H9 (cell line): ENCODE measurements at regions not wholly inside any gene's neighbourhood (a gene's known extent, or its start where the extent isn't known, plus 50 kb on each side); places are given as distances from the start of the nearest gene placed in this dataset.
"Not testable (repeated sequence)": the region's sequence is repeated elsewhere in the genome, so short reads cannot be mapped to it uniquely, and the experiment has no call there.

Experiments used
- DNase-seq: peaks from one replicate; pipeline ENCODE4 v3.0.0-alpha.2; 2017
- H2AFZ ChIP-seq: one replicate; pipeline ENCODE4 v1.6.1; 2013; ENCODE audit warnings: mild to moderate bottlenecking, low read length, control low read depth, moderate library complexity
- H2AK5ac ChIP-seq: 2 replicates; pipeline ENCODE4 v1.6.1; 2013; ENCODE audit warnings: low read length, control low read depth, mixed read lengths; ENCODE audit not compliant: insufficient read length
- H2BK120ac ChIP-seq: one replicate; pipeline ENCODE4 v1.6.1; 2013; ENCODE audit warnings: low read depth, mild to moderate bottlenecking, low read length, control low read depth, inconsistent platforms; ENCODE audit not compliant: poor library complexity, severe bottlenecking
- H2BK12ac ChIP-seq: 2 replicates; pipeline ENCODE4 v1.6.1; 2013; ENCODE audit warnings: low read length, control low read depth, mixed read lengths, low read depth; ENCODE audit not compliant: insufficient read length
- H2BK15ac ChIP-seq: 2 replicates; pipeline ENCODE4 v1.6.1; 2013; ENCODE audit warnings: low read depth, low read length, control low read depth
- H2BK20ac ChIP-seq: one replicate; pipeline ENCODE4 v1.6.1; 2013; ENCODE audit warnings: low read depth, mild to moderate bottlenecking, low read length, control low read depth, inconsistent platforms; ENCODE audit not compliant: poor library complexity, severe bottlenecking
- H2BK5ac ChIP-seq: 2 replicates; pipeline ENCODE4 v1.6.1; 2013; ENCODE audit warnings: low read length, control low read depth, mixed read lengths; ENCODE audit not compliant: insufficient read length
- H3K14ac ChIP-seq: 2 replicates; pipeline ENCODE4 v1.6.1; 2013; ENCODE audit warnings: low read length, control low read depth; ENCODE audit not compliant: insufficient read depth
- H3K18ac ChIP-seq: 2 replicates; pipeline ENCODE4 v1.6.1; 2013; ENCODE audit warnings: low read depth, mild to moderate bottlenecking, mixed read lengths, low read length, control low read depth; ENCODE audit not compliant: insufficient read length
- H3K23ac ChIP-seq: 2 replicates; pipeline ENCODE4 v1.6.1; 2013; ENCODE audit warnings: low read length, control low read depth, mixed read lengths, low read depth; ENCODE audit not compliant: insufficient read length
- H3K23me2 ChIP-seq: 2 replicates; pipeline ENCODE4 v1.6.1; 2013; ENCODE audit warnings: low read depth, mild to moderate bottlenecking, mixed read lengths, low read length, control low read depth; ENCODE audit not compliant: insufficient read length, poor library complexity, severe bottlenecking
- H3K27ac ChIP-seq: 2 replicates; pipeline ENCODE4 v1.5.1; 2013; ENCODE audit warnings: low read length, control low read depth, mixed read lengths, low read depth; ENCODE audit not compliant: insufficient read length
- H3K27me3 ChIP-seq: 2 replicates; pipeline ENCODE4 v1.6.1; 2013; ENCODE audit warnings: low read length, control low read depth, inconsistent platforms; ENCODE audit not compliant: insufficient read depth
- H3K4ac ChIP-seq: 2 replicates; pipeline ENCODE4 v1.6.1; 2013; ENCODE audit warnings: low read depth, mild to moderate bottlenecking, control low read depth, inconsistent platforms, low read length, moderate library complexity
- H3K4me1 ChIP-seq: 2 replicates; pipeline ENCODE4 v1.6.1; 2013; ENCODE audit warnings: low read length, control low read depth, inconsistent platforms; ENCODE audit not compliant: insufficient read depth
- H3K4me2 ChIP-seq: 2 replicates; pipeline ENCODE4 v1.6.1; 2013; ENCODE audit warnings: low read length, control low read depth, mixed read lengths; ENCODE audit not compliant: insufficient read length, insufficient read depth
- H3K56ac ChIP-seq: 2 replicates; pipeline ENCODE4 v1.6.1; 2013; ENCODE audit warnings: low read depth, mild to moderate bottlenecking, mixed read lengths, low read length, control low read depth; ENCODE audit not compliant: insufficient read length
- H3K79me1 ChIP-seq: 2 replicates; pipeline ENCODE4 v1.6.1; 2013; ENCODE audit warnings: low read depth, mild to moderate bottlenecking, moderate library complexity, low read length, control low read depth, inconsistent platforms; ENCODE audit not compliant: insufficient read depth, poor library complexity, severe bottlenecking
- H3K79me2 ChIP-seq: 2 replicates; pipeline ENCODE4 v1.6.1; 2013; ENCODE audit warnings: low read length, control low read depth, inconsistent platforms; ENCODE audit not compliant: insufficient read depth
- H3K9ac ChIP-seq: 2 replicates; pipeline ENCODE4 v1.6.1; 2013; ENCODE audit warnings: low read length, control low read depth, mixed read lengths; ENCODE audit not compliant: insufficient read length; ENCODE audit errors: extremely low read depth
- H3K9me3 ChIP-seq: one replicate; pipeline ENCODE4 v1.6.1; 2013; ENCODE audit warnings: low read depth, low read length, inconsistent platforms; ENCODE audit not compliant: control insufficient read depth
- H3T11ph ChIP-seq: one replicate; pipeline ENCODE4 v1.6.1; 2013; ENCODE audit warnings: mild to moderate bottlenecking, low read length, control low read depth, inconsistent platforms
- H4K20me1 ChIP-seq: one replicate; pipeline ENCODE4 v1.6.1; 2013; ENCODE audit not compliant: control insufficient read depth, insufficient read length, insufficient read depth
- H4K5ac ChIP-seq: 2 replicates; pipeline ENCODE4 v1.6.1; 2013; ENCODE audit warnings: low read depth, mild to moderate bottlenecking, mixed read lengths, low read length, control low read depth; ENCODE audit not compliant: insufficient read length
- H4K8ac ChIP-seq: replicated peaks from 2 replicates; pipeline ENCODE4 v1.6.1; 2013; ENCODE audit warnings: low read length, control low read depth, mixed read lengths, low read depth; ENCODE audit not compliant: insufficient read length
- H4K91ac ChIP-seq: 2 replicates; pipeline ENCODE4 v1.6.1; 2013; ENCODE audit warnings: low read depth, mild to moderate bottlenecking, moderate library complexity, mixed read lengths, low read length, control low read depth; ENCODE audit not compliant: insufficient read length
- H3K27ac Mint-ChIP-seq, 3 experiments: 2 replicates in 2 of 3; 3 replicates in 1 of 3; pipeline ENCODE4 v1.8.0; 2020 to 2021; ENCODE audit warnings: mixed read lengths in 3 of 3, mild to moderate bottlenecking in 1 of 3, moderate library complexity in 1 of 3
- H3K27me3 Mint-ChIP-seq: 2 replicates; pipeline ENCODE4 v1.8.0; 2021; ENCODE audit warnings: low read depth, mild to moderate bottlenecking, moderate library complexity, mixed read lengths
- H3K36me3 Mint-ChIP-seq, 3 experiments: 2 replicates in 2 of 3; 3 replicates in 1 of 3; pipeline ENCODE4 v1.8.0; 2020 to 2021; ENCODE audit warnings: low read depth in 3 of 3, mixed read lengths in 3 of 3; ENCODE audit not compliant: insufficient read depth in 1 of 3
- H3K4me1 Mint-ChIP-seq, 2 experiments: 2 replicates each; pipeline ENCODE4 v1.8.0; 2020; ENCODE audit warnings: mixed read lengths in 2 of 2
- H3K4me3 Mint-ChIP-seq, 2 experiments: 2 replicates in 1 of 2; 3 replicates in 1 of 2; pipeline ENCODE4 v1.8.0; 2020 to 2021; ENCODE audit warnings: mild to moderate bottlenecking in 2 of 2, mixed read lengths in 2 of 2, moderate library complexity in 1 of 2
- H3K9me3 Mint-ChIP-seq, 2 experiments: 2 replicates in 1 of 2; 3 replicates in 1 of 2; pipeline ENCODE4 v1.8.0; 2020; ENCODE audit warnings: mild to moderate bottlenecking in 2 of 2, mixed read lengths in 2 of 2, moderate library complexity in 1 of 2
- WGBS: extraction: QIAGEN DNeasy Blood & Tissue Kit; methylation state at CpG from one replicate; pipeline ENCODE4 v1.1.7; 2013; ENCODE audit warnings: missing lambda C conversion rate, low lambda C conversion rate, mixed read lengths; ENCODE audit not compliant: insufficient read length; ENCODE audit errors: extremely low coverage; 5-methylcytosine and 5-hydroxymethylcytosine counted together
- TF ChIP-seq, protein P1 (sequence below): fragments of 200-600 bp; sonication (generic); conservative IDR thresholded peaks from 3 replicates; pipeline ENCODE4 v1.8.0; 2021; ENCODE audit warnings: antibody characterized with exemption, mild to moderate bottlenecking

DNA sequence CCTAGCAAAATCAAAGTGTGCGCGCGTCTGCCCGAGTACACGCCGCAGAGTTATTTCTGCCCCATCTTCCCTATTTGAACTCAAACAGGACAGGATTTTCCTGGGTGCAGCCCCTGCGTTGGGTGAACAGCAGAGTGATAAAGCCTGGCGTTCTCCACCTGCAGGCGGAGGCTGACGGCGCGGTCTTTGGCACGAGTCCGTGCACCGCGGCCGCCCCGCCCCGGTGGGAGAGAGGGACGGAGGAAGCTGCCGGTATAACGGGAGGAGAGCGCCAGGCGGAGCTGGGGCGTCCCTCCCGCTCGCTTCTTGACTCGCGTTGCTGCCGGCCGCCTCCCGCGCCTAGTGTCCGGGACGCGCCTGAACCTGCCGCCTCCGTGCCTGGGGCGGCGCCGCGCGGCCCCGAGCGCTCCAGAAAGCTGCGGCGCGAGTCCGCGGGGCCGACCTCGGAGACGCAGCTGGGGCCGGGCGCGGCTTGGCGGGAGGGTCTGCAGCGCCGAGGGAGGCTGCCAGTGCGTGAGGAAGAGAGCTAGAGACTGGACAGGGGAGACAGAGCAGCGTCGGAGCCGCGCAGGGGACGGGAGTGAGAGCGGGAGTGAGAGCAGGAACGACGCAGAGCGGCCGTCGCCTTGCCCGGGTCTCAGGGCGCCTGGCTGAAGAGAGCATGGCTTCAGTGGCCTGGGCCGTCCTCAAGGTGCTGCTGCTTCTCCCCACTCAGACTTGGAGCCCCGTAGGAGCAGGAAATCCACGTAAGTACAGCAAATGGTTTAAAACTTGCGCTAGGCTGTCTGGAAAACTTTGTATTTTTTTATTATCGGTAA lies 66.8 kb upstream of the SPATA31A3 start:
- H3K4me2 ChIP-seq: peak overlapping the region; percentile 30
- H2BK20ac ChIP-seq, H3K79me2 ChIP-seq, H4K8ac ChIP-seq, H3K18ac ChIP-seq, H3K27ac Mint-ChIP-seq, H3K4ac ChIP-seq, H2BK12ac ChIP-seq, H2AK5ac ChIP-seq, H3K9ac ChIP-seq, H4K91ac ChIP-seq, H3K4me1 ChIP-seq, H2AFZ ChIP-seq, H3K27ac ChIP-seq, H4K20me1 ChIP-seq, H3K56ac ChIP-seq, H2BK120ac ChIP-seq, H2BK15ac ChIP-seq, H3K27me3 Mint-ChIP-seq, H3K14ac ChIP-seq, H3K36me3 Mint-ChIP-seq, H3K79me1 ChIP-seq, H4K5ac ChIP-seq, H3K9me3 ChIP-seq, H2BK5ac ChIP-seq, H3K27me3 ChIP-seq, H3K23me2 ChIP-seq, H3K23ac ChIP-seq, H3K9me3 Mint-ChIP-seq, H3T11ph ChIP-seq, H3K4me1 Mint-ChIP-seq: not testable (repeated sequence)
- peak overlapping the region; percentile 61 to 80 for H3K4me3 Mint-ChIP-seq
- peak; percentile 45 for DNase-seq
- WGBS: no CpG with 5 or more reads among the region's 78 CpGs
- TF ChIP-seq, protein P1, sequence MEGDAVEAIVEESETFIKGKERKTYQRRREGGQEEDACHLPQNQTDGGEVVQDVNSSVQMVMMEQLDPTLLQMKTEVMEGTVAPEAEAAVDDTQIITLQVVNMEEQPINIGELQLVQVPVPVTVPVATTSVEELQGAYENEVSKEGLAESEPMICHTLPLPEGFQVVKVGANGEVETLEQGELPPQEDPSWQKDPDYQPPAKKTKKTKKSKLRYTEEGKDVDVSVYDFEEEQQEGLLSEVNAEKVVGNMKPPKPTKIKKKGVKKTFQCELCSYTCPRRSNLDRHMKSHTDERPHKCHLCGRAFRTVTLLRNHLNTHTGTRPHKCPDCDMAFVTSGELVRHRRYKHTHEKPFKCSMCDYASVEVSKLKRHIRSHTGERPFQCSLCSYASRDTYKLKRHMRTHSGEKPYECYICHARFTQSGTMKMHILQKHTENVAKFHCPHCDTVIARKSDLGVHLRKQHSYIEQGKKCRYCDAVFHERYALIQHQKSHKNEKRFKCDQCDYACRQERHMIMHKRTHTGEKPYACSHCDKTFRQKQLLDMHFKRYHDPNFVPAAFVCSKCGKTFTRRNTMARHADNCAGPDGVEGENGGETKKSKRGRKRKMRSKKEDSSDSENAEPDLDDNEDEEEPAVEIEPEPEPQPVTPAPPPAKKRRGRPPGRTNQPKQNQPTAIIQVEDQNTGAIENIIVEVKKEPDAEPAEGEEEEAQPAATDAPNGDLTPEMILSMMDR: peak; percentile 34; the same call in 2 of the 3 replicates
